Naive B cell (primary cell): ENCODE measurements at regions not wholly inside any gene's neighbourhood (a gene's known extent, or its start where the extent isn't known, plus 50 kb on each side); places are given as distances from the start of the nearest gene placed in this dataset.

Experiments used
- ATAC-seq, 2 donors: fragments of 150-1000 bp; cut with Tn5 transposase; 2 replicates each; pipeline ENCODE4 v1.10.0; 2021; ENCODE audit warnings: low read depth in 2 of 2, mild to moderate bottlenecking in 2 of 2, moderate library complexity in 2 of 2
- DNase-seq: peaks from one replicate; pipeline ENCODE4 v3.0.0; 2022
- H3K27ac Mint-ChIP-seq, 6 donors: one replicate each; pipeline ENCODE4 v1.8.0; 2020 to 2022; ENCODE audit warnings: mild to moderate bottlenecking in 6 of 6, mixed read lengths in 6 of 6, moderate library complexity in 5 of 6, inconsistent platforms in 2 of 6
- H3K27me3 Mint-ChIP-seq, 3 donors: one replicate each; pipeline ENCODE4 v1.8.0; 2021 to 2022; ENCODE audit warnings: mixed read lengths in 3 of 3, mild to moderate bottlenecking in 1 of 3
- H3K36me3 Mint-ChIP-seq, 2 donors: one replicate each; pipeline ENCODE4 v1.8.0; 2020 to 2022; ENCODE audit warnings: mixed read lengths in 2 of 2, inconsistent platforms in 1 of 2, mild to moderate bottlenecking in 1 of 2
- H3K4me1 Mint-ChIP-seq, 3 donors: one replicate each; pipeline ENCODE4 v1.8.0; 2020 to 2022; ENCODE audit warnings: mixed read lengths in 3 of 3, inconsistent platforms in 1 of 3, mild to moderate bottlenecking in 1 of 3, moderate library complexity in 1 of 3
- H3K4me3 Mint-ChIP-seq, 8 donors: one replicate each; pipeline ENCODE4 v1.8.0; 2020 to 2022; ENCODE audit warnings: mild to moderate bottlenecking in 8 of 8, mixed read lengths in 8 of 8, moderate library complexity in 8 of 8, inconsistent platforms in 2 of 8
- H3K9me3 Mint-ChIP-seq, 7 donors: one replicate each; pipeline ENCODE4 v1.8.0; 2020 to 2022; ENCODE audit warnings: mixed read lengths in 7 of 7, mild to moderate bottlenecking in 5 of 7, inconsistent platforms in 2 of 7, moderate library complexity in 1 of 7

- no peak for DNase-seq
- Mint-ChIP-seq H3K4me3 (no peak overlapping the region), H3K36me3 (peaks cover 0 to 5% of the 10 kb centered on the region in 2 donors), H3K4me1 (peaks cover 5 to 23% (median 9%) of the 10 kb centered on the region in 3 donors), H3K9me3 (no peaks in the 10 kb centered on the region), H3K27ac (peak overlapping the region in 1 of 6 donors; percentile 7), H3K27me3 (no peaks in the 10 kb centered on the region)
- ATAC-seq, result no peak
Observed at GRCh38 chr1:222865718-222866117, 50.9 kb downstream of the DISP1 start.

DNA sequence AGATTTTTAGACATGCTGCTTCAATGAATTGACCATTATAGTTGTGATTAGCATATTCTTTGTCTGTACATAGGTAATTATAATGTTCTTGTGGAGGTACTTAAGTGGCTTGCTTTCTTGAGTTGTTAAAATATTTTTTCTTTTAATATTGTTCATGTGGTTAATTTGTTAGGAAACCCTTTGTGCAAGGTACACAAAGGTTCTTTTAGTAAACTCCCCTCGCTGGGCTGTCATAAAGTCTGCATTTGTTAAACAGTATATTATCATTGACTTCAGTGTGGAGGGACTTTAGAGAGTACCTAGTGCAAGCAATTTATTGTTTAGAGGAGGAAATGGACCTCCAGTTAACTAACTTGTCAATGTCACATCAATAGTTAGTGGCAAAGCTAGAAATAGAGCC lies 52.5 kb downstream of the DISP1 start:
- no peak overlapping the region for H3K27ac Mint-ChIP-seq
- ATAC-seq (no peak), DNase-seq (no peak)
- H3K4me3 Mint-ChIP-seq, result no peak overlapping the region
- no peaks in the 10 kb centered on the region for H3K27me3 Mint-ChIP-seq
- peaks cover 0 to 5% of the 10 kb centered on the region in 2 donors for H3K36me3 Mint-ChIP-seq
- H3K4me1 Mint-ChIP-seq, result peaks cover 1 to 16% (median 6%) of the 10 kb centered on the region in 3 donors
- no peaks in the 10 kb centered on the region for H3K9me3 Mint-ChIP-seq

GRCh38 chr1:222876182-222876581 lies 61.3 kb downstream of the DISP1 start:
- no peak overlapping the region for H3K4me3 Mint-ChIP-seq
- no peak for ATAC-seq
- H3K27ac Mint-ChIP-seq, result peak overlapping the region in 1 of 6 donors; percentile 38
- no peak for DNase-seq
- H3K36me3 Mint-ChIP-seq, result peaks cover 10 to 18% of the 10 kb centered on the region in 2 donors
- H3K4me1 Mint-ChIP-seq, result peaks cover 22 to 45% (median 31%) of the 10 kb centered on the region in 3 donors
- peaks cover 0 to 8% (median 1%) of the 10 kb centered on the region in 7 donors for H3K9me3 Mint-ChIP-seq
- H3K27me3 Mint-ChIP-seq, result no peaks in the 10 kb centered on the region

DNA sequence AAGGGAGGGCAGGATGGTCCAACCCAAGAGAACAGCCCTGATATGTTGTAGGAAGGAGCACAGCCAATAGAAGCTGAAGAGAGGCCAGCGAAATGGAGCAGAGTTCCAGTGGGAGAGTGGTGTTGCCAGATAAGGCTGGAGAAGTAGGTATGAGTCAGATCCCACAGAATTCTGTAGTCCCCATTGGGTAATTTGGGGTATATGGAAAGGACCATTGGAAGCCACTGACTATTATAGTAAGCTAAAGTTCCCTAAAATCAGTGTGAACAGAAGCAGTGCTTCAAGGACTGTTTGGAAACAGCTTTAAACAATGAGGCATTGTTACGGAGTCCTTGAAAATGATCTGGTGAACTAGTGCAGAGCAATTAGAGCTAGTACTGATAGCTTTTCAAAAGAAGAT lies 63.0 kb downstream of the DISP1 start:
- peaks cover 18 to 37% (median 28%) of the 10 kb centered on the region in 3 donors for H3K4me1 Mint-ChIP-seq
- ATAC-seq (no peak), DNase-seq (no peak)
- H3K27me3 Mint-ChIP-seq, result no peaks in the 10 kb centered on the region
- peaks cover 0 to 8% (median 1%) of the 10 kb centered on the region in 7 donors for H3K9me3 Mint-ChIP-seq
- peak overlapping the region in 1 of 6 donors; percentile 55 for H3K27ac Mint-ChIP-seq
- H3K4me3 Mint-ChIP-seq, result no peak overlapping the region
- peaks cover 10 to 18% of the 10 kb centered on the region in 2 donors for H3K36me3 Mint-ChIP-seq

GRCh38 chr1:222880587-222880986 lies 65.7 kb downstream of the DISP1 start:
- H3K27me3 Mint-ChIP-seq, result no peaks in the 10 kb centered on the region
- ATAC-seq (no peak), DNase-seq (no peak)
- H3K27ac Mint-ChIP-seq, result peak overlapping the region in 1 of 6 donors; percentile 41
- H3K36me3 Mint-ChIP-seq, result peaks cover 6 to 11% of the 10 kb centered on the region in 2 donors
- H3K4me1 Mint-ChIP-seq, result peaks cover 15 to 19% (median 18%) of the 10 kb centered on the region in 3 donors
- H3K9me3 Mint-ChIP-seq, result peaks cover 0 to 2% (median 0%) of the 10 kb centered on the region in 7 donors
- no peak overlapping the region for H3K4me3 Mint-ChIP-seq

GRCh38 chr1:222886194-222886854 lies 71.5 kb downstream of the DISP1 start:
- Mint-ChIP-seq H3K4me3 (no peak overlapping the region), H3K27ac (peak overlapping the region in 1 of 6 donors; percentile 1)
- no peak for ATAC-seq

DNA sequence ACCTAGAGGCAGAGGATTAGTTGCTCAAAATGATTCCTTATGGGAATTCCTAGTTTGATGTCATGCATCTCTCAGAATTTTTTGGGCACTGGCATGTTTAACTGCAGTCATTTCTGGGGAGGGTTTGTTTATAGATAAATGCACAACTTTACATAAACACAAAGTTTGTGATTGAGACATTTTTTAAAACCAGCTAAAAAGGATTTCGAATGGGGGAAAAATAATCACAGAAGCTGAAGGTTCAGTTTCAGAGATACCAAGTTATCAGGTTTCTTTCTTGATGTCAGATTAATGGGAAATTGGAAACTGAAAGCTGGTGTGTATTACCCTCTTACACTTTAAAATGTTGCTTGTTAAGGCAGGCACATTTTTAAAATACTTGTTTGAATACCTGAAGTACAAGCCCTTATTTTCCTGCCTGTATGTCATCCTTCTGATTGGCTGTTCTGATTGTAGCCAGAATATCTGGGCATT lies 72.1 kb downstream of the DISP1 start:
- H3K27me3 Mint-ChIP-seq, result no peaks in the 10 kb centered on the region
- peaks cover 0 to 6% of the 10 kb centered on the region in 2 donors for H3K36me3 Mint-ChIP-seq
- H3K27ac Mint-ChIP-seq, result peak overlapping the region in 1 of 6 donors; percentile 1
- no peak for ATAC-seq
- no peaks in the 10 kb centered on the region for H3K9me3 Mint-ChIP-seq
- peaks cover 3 to 9% (median 3%) of the 10 kb centered on the region in 3 donors for H3K4me1 Mint-ChIP-seq
- no peak for DNase-seq
- H3K4me3 Mint-ChIP-seq, result no peak overlapping the region

More at GRCh38 chr1:222886194-222886854, 71.5 kb downstream of the DISP1 start:
- Mint-ChIP-seq H3K27me3 (no peaks in the 10 kb centered on the region), H3K9me3 (no peaks in the 10 kb centered on the region), H3K36me3 (peaks cover 0 to 6% of the 10 kb centered on the region in 2 donors), H3K4me1 (peaks cover 3 to 9% (median 3%) of the 10 kb centered on the region in 3 donors)
- DNase-seq, result no peak

DNA sequence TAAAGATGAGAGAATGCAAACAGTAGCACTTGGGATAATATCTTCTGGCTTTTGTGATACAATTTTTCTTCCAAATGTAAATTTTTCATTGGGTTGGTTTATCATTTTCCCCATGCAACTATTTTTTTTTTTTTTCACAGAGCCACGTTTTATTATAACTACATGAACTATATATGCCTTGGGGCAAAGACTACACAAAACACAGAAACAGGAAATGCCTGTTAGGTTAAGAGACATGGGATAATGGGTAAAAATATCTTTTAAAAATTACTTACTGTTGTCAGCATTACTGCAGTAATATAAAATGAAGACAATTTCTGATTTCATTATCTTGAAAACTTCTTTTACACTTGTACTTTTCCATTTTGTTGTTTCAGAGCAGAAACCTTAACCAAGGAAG lies 74.6 kb downstream of the DISP1 start:
- no peak for DNase-seq
- Mint-ChIP-seq H3K27ac (peak overlapping the region in 2 of 6 donors; percentile 35 to 44), H3K4me3 (no peak overlapping the region), H3K36me3 (peaks cover 0 to 15% of the 10 kb centered on the region in 2 donors), H3K4me1 (peaks cover under 1 to 9% (median 3%) of the 10 kb centered on the region in 3 donors), H3K27me3 (no peaks in the 10 kb centered on the region), H3K9me3 (no peaks in the 10 kb centered on the region)
- ATAC-seq, result no peak

DNA sequence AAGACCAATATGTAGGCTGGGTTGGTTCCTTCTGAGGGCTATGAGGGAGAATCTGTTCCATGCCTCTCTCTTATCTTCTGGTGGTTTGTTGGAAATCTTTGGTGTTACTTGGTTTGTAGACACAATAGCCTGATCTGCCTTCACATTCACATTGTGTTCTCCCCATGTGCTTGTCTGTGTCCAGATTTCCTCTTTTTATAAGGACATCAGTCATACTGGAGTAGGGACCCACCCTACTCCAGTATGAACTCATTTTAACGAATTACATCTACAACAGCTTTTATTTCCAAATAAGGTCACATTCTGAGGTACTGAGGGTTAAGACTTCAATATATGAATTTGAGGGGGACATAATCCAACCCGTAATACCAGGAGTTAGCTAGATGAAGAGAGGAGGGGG lies 75.9 kb downstream of the DISP1 start:
- H3K4me1 Mint-ChIP-seq, result peaks cover 0 to 9% (median 3%) of the 10 kb centered on the region in 3 donors
- no peaks in the 10 kb centered on the region for H3K9me3 Mint-ChIP-seq
- H3K27me3 Mint-ChIP-seq, result no peaks in the 10 kb centered on the region
- ATAC-seq (no peak), DNase-seq (no peak)
- H3K4me3 Mint-ChIP-seq, result no peak overlapping the region
- H3K36me3 Mint-ChIP-seq, result peaks cover 0 to 13% of the 10 kb centered on the region in 2 donors
- H3K27ac Mint-ChIP-seq, result no peak overlapping the region

DNA sequence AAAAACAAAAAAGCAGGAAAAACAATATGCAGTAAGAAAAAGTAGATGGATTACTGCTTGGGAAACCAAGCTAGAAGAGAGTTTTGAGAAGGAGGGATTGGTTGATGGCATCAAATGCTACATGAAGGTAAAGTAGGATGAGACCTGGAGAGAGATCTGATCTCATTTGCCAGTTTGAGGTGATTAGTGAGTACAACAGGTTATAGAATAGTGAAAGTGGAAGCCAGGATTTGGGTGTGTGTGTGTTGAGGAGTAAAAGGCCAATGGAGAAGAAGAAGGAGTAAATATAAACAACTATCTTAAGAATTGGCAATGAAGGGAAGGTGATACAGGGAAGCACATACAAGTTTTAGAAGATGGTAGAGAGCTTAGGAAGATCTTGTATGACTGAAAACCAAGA lies 76.7 kb downstream of the DISP1 start:
- ATAC-seq, result no peak
- H3K27ac Mint-ChIP-seq, result no peak overlapping the region
- no peak overlapping the region for H3K4me3 Mint-ChIP-seq
- H3K4me1 Mint-ChIP-seq, result peaks cover 2 to 8% (median 8%) of the 10 kb centered on the region in 3 donors
- H3K36me3 Mint-ChIP-seq, result peaks cover 0 to 10% of the 10 kb centered on the region in 2 donors
- DNase-seq, result no peak
- no peaks in the 10 kb centered on the region for H3K9me3 Mint-ChIP-seq
- no peaks in the 10 kb centered on the region for H3K27me3 Mint-ChIP-seq

GRCh38 chr1:222892137-222892769 lies 77.4 kb downstream of the DISP1 start:
- Mint-ChIP-seq H3K4me3 (no peak overlapping the region), H3K4me1 (peaks cover 8 to 15% (median 13%) of the 10 kb centered on the region in 3 donors), H3K27me3 (no peaks in the 10 kb centered on the region), H3K27ac (no peak overlapping the region), H3K9me3 (no peaks in the 10 kb centered on the region), H3K36me3 (peaks cover 0 to 10% of the 10 kb centered on the region in 2 donors)
- ATAC-seq, result no peak
- no peak for DNase-seq

GRCh38 chr1:222893255-222893654 lies 78.4 kb downstream of the DISP1 start:
- Mint-ChIP-seq H3K4me1 (peaks cover 8 to 20% (median 18%) of the 10 kb centered on the region in 3 donors), H3K27me3 (no peaks in the 10 kb centered on the region), H3K27ac (no peak overlapping the region), H3K36me3 (peaks cover 0 to 10% of the 10 kb centered on the region in 2 donors), H3K4me3 (no peak overlapping the region), H3K9me3 (no peaks in the 10 kb centered on the region)
- ATAC-seq (no peak), DNase-seq (no peak)

- H3K27me3 Mint-ChIP-seq, result no peaks in the 10 kb centered on the region
- ATAC-seq (no peak), DNase-seq (no peak)
- H3K4me3 Mint-ChIP-seq, result no peak overlapping the region
- H3K9me3 Mint-ChIP-seq, result no peaks in the 10 kb centered on the region
- H3K36me3 Mint-ChIP-seq, result peaks cover 0 to 10% of the 10 kb centered on the region in 2 donors
- H3K27ac Mint-ChIP-seq, result no peak overlapping the region
- peaks cover 8 to 20% (median 17%) of the 10 kb centered on the region in 3 donors for H3K4me1 Mint-ChIP-seq
Observed at GRCh38 chr1:222894331-222894730, 79.5 kb downstream of the DISP1 start.
